ENCODE measurements at regions not wholly inside any gene's neighbourhood (a gene's known extent, or its start where the extent isn't known, plus 50 kb on each side); places are given as distances from the start of the nearest gene placed in this dataset.

- no peak for ATAC-seq (replicated peaks in 1 of 4)
- Mint-ChIP-seq H3K27ac (no peak overlapping the region), H3K27me3 (peaks cover 0 to 3% of the 10 kb centered on the region in 2 donors), H3K4me1 (peaks cover 0 to 2% (median 0%) of the 10 kb centered on the region in 3 donors), H3K36me3 (no peaks in the 10 kb centered on the region), H3K9me3 (peaks cover 0 to 6% (median 5%) of the 10 kb centered on the region in 3 donors), H3K4me3 (no peak overlapping the region)
- DNase-seq, result no peak
- Histone ChIP-seq H3K9me3 (no peaks in the 10 kb centered on the region), H3K4me3 (ENCODE audit: control insufficient read depth in 1 of 2, extremely low read depth in 1 of 2, low read length in 1 of 2) (no peak overlapping the region), H3K4me1 (ENCODE audit: control insufficient read depth in 1 of 2, extremely low read depth in 1 of 2, insufficient read depth in 2 of 2, low read length in 2 of 2) (no peaks in the 10 kb centered on the region), H3K27ac (ENCODE audit: low read length) (no peak overlapping the region), H3K27me3 (replicated peaks in 1 of 2; ENCODE audit: control insufficient read depth in 2 of 2, extremely low read depth in 1 of 2, insufficient read depth in 2 of 2, low read length in 1 of 2) (no peaks in the 10 kb centered on the region), H3K36me3 (ENCODE audit: control insufficient read depth in 2 of 2, extremely low read depth in 1 of 2, insufficient read depth in 1 of 2, low read length in 1 of 2) (no peaks in the 10 kb centered on the region)
- CTCF ChIA-PET, result interaction anchor here in 1 of 2 donors (0.6 kb wide), 1 partner anchor 521 kb away, joined by 3 read pairs; no protein-coding TSS in a partner anchor
- WGBS (ENCODE audit: insufficient coverage), result no CpG with 5 or more reads among the region's 1 CpG
- POLR2A ChIA-PET, result no interaction called here
Observed at GRCh38 chr13:50274181-50274580, 258.9 kb downstream of the KCNRG start.

GRCh38 chr13:50275392-50276063 lies 260.3 kb downstream of the KCNRG start:
- no peak overlapping the region for H3K27ac Mint-ChIP-seq
- H3K4me1 Mint-ChIP-seq, result no peaks in the 10 kb centered on the region
- ChIA-PET CTCF (no interaction called here), POLR2A (no interaction called here)
- Histone ChIP-seq H3K27ac (ENCODE audit: low read length) (no peak overlapping the region), H3K36me3 (ENCODE audit: control insufficient read depth in 2 of 2, extremely low read depth in 1 of 2, insufficient read depth in 1 of 2, low read length in 1 of 2) (no peaks in the 10 kb centered on the region), H3K4me3 (ENCODE audit: control insufficient read depth in 1 of 2, extremely low read depth in 1 of 2, low read length in 1 of 2) (no peak overlapping the region), H3K9me3 (no peaks in the 10 kb centered on the region), H3K27me3 (replicated peaks in 1 of 2; ENCODE audit: control insufficient read depth in 2 of 2, extremely low read depth in 1 of 2, insufficient read depth in 2 of 2, low read length in 1 of 2) (no peaks in the 10 kb centered on the region), H3K4me1 (ENCODE audit: control insufficient read depth in 1 of 2, extremely low read depth in 1 of 2, insufficient read depth in 2 of 2, low read length in 2 of 2) (no peaks in the 10 kb centered on the region)
- ATAC-seq (replicated peaks in 1 of 4) (no peak), DNase-seq (no peak)
- WGBS (ENCODE audit: insufficient coverage), result 60% methylated on average over 1 of the region's 1 CpG
- H3K36me3 Mint-ChIP-seq, result no peaks in the 10 kb centered on the region
- H3K9me3 Mint-ChIP-seq, result peaks cover 0 to 6% (median 5%) of the 10 kb centered on the region in 3 donors
- H3K27me3 Mint-ChIP-seq, result peaks cover 0 to 3% of the 10 kb centered on the region in 2 donors
- H3K4me3 Mint-ChIP-seq, result no peak overlapping the region

- Histone ChIP-seq H3K27ac (ENCODE audit: low read length) (no peak overlapping the region), H3K4me1 (ENCODE audit: control insufficient read depth in 1 of 2, extremely low read depth in 1 of 2, insufficient read depth in 2 of 2, low read length in 2 of 2) (no peaks in the 10 kb centered on the region), H3K4me3 (ENCODE audit: control insufficient read depth in 1 of 2, extremely low read depth in 1 of 2, low read length in 1 of 2) (no peak overlapping the region), H3K27me3 (replicated peaks in 1 of 2; ENCODE audit: control insufficient read depth in 2 of 2, extremely low read depth in 1 of 2, insufficient read depth in 2 of 2, low read length in 1 of 2) (no peaks in the 10 kb centered on the region), H3K36me3 (ENCODE audit: control insufficient read depth in 2 of 2, extremely low read depth in 1 of 2, insufficient read depth in 1 of 2, low read length in 1 of 2) (no peaks in the 10 kb centered on the region), H3K9me3 (no peaks in the 10 kb centered on the region)
- Mint-ChIP-seq H3K27ac (no peak overlapping the region), H3K36me3 (no peaks in the 10 kb centered on the region), H3K27me3 (peaks cover 0 to 3% of the 10 kb centered on the region in 2 donors), H3K9me3 (peaks cover 0 to 6% (median 5%) of the 10 kb centered on the region in 3 donors), H3K4me1 (no peaks in the 10 kb centered on the region), H3K4me3 (no peak overlapping the region)
- DNase-seq (no peak), ATAC-seq (replicated peaks in 1 of 4) (no peak)
- WGBS (ENCODE audit: insufficient coverage), result 100% methylated on average over 1 of the region's 2 CpGs
- ChIA-PET POLR2A (interaction anchor here (0.5 to 0.8 kb wide), 2 partner anchors 21 to 132 kb away, joined by 3 read pairs; no protein-coding TSS in a partner anchor), CTCF (no interaction called here)
Observed at GRCh38 chr13:50276550-50276949, 261.3 kb downstream of the KCNRG start.

- WGBS (ENCODE audit: insufficient coverage), result 90% methylated on average over 3 of the region's 6 CpGs
- no peak overlapping the region for H3K4me3 ChIP-seq (ENCODE audit: control insufficient read depth in 1 of 2, extremely low read depth in 1 of 2, low read length in 1 of 2)
- no peaks in the 10 kb centered on the region for H3K36me3 ChIP-seq (ENCODE audit: control insufficient read depth in 2 of 2, extremely low read depth in 1 of 2, insufficient read depth in 1 of 2, low read length in 1 of 2)
- ChIA-PET POLR2A (interaction anchor here in 1 of 2 donors (0.8 kb wide), 1 partner anchor 21 kb away, joined by 3 read pairs; no protein-coding TSS in a partner anchor), CTCF (no interaction called here)
- no peaks in the 10 kb centered on the region for H3K27me3 ChIP-seq (replicated peaks in 1 of 2; ENCODE audit: control insufficient read depth in 2 of 2, extremely low read depth in 1 of 2, insufficient read depth in 2 of 2, low read length in 1 of 2)
- DNase-seq (no peak), ATAC-seq (replicated peaks in 1 of 4) (no peak)
- no peaks in the 10 kb centered on the region for H3K4me1 ChIP-seq (ENCODE audit: control insufficient read depth in 1 of 2, extremely low read depth in 1 of 2, insufficient read depth in 2 of 2, low read length in 2 of 2)
- no peaks in the 10 kb centered on the region for H3K9me3 ChIP-seq
- H3K27me3 Mint-ChIP-seq, result peaks cover 0 to 2% of the 10 kb centered on the region in 2 donors
- no peak overlapping the region for H3K27ac Mint-ChIP-seq
- peaks cover 2 to 9% (median 5%) of the 10 kb centered on the region in 3 donors for H3K9me3 Mint-ChIP-seq
- no peaks in the 10 kb centered on the region for H3K4me1 Mint-ChIP-seq
- no peak overlapping the region for H3K27ac ChIP-seq (ENCODE audit: low read length)
- peaks cover 3% of the 10 kb centered on the region for H3K36me3 Mint-ChIP-seq
- H3K4me3 Mint-ChIP-seq, result no peak overlapping the region
Observed at GRCh38 chr13:50277127-50277526, 261.9 kb downstream of the KCNRG start.

- CTCF ChIA-PET, result no interaction called here
- WGBS (ENCODE audit: insufficient coverage), result 100% methylated on average over 3 of the region's 7 CpGs
- DNase-seq, result no peak
- H3K27me3 ChIP-seq (replicated peaks in 1 of 2; ENCODE audit: control insufficient read depth in 2 of 2, extremely low read depth in 1 of 2, insufficient read depth in 2 of 2, low read length in 1 of 2), result no peaks in the 10 kb centered on the region
- H3K27me3 Mint-ChIP-seq, result peaks cover 0 to 6% of the 10 kb centered on the region in 2 donors
- no peaks in the 10 kb centered on the region for H3K9me3 ChIP-seq
- H3K36me3 Mint-ChIP-seq, result peaks cover 6% of the 10 kb centered on the region
- POLR2A ChIA-PET, result no interaction called here
- no peak overlapping the region for H3K4me3 Mint-ChIP-seq
- no peak overlapping the region for H3K4me3 ChIP-seq (ENCODE audit: control insufficient read depth in 1 of 2, extremely low read depth in 1 of 2, low read length in 1 of 2)
- ATAC-seq (replicated peaks in 1 of 4), result no peak
- H3K4me1 Mint-ChIP-seq, result no peaks in the 10 kb centered on the region
- H3K27ac ChIP-seq (ENCODE audit: low read length), result no peak overlapping the region
- peaks cover 5 to 13% (median 6%) of the 10 kb centered on the region in 3 donors for H3K9me3 Mint-ChIP-seq
- no peaks in the 10 kb centered on the region for H3K4me1 ChIP-seq (ENCODE audit: control insufficient read depth in 1 of 2, extremely low read depth in 1 of 2, insufficient read depth in 2 of 2, low read length in 2 of 2)
- H3K27ac Mint-ChIP-seq, result no peak overlapping the region
- no peaks in the 10 kb centered on the region for H3K36me3 ChIP-seq (ENCODE audit: control insufficient read depth in 2 of 2, extremely low read depth in 1 of 2, insufficient read depth in 1 of 2, low read length in 1 of 2)
Observed at GRCh38 chr13:50277906-50278305, 262.7 kb downstream of the KCNRG start.

- Histone ChIP-seq H3K27ac (ENCODE audit: low read length) (no peak overlapping the region), H3K27me3 (replicated peaks in 1 of 2; ENCODE audit: control insufficient read depth in 2 of 2, extremely low read depth in 1 of 2, insufficient read depth in 2 of 2, low read length in 1 of 2) (no peaks in the 10 kb centered on the region), H3K36me3 (ENCODE audit: control insufficient read depth in 2 of 2, extremely low read depth in 1 of 2, insufficient read depth in 1 of 2, low read length in 1 of 2) (no peaks in the 10 kb centered on the region), H3K9me3 (no peaks in the 10 kb centered on the region), H3K4me3 (ENCODE audit: control insufficient read depth in 1 of 2, extremely low read depth in 1 of 2, low read length in 1 of 2) (no peak overlapping the region), H3K4me1 (ENCODE audit: control insufficient read depth in 1 of 2, extremely low read depth in 1 of 2, insufficient read depth in 2 of 2, low read length in 2 of 2) (no peaks in the 10 kb centered on the region)
- Mint-ChIP-seq H3K9me3 (peaks cover 5 to 13% (median 6%) of the 10 kb centered on the region in 3 donors), H3K27ac (no peak overlapping the region), H3K4me3 (no peak overlapping the region), H3K36me3 (peaks cover 6% of the 10 kb centered on the region), H3K27me3 (peaks cover 0 to 9% of the 10 kb centered on the region in 2 donors), H3K4me1 (peaks cover 0 to 14% (median 0%) of the 10 kb centered on the region in 3 donors)
- ATAC-seq (replicated peaks in 1 of 4) (no peak), DNase-seq (no peak)
- CTCF ChIA-PET, result no interaction called here
- WGBS (ENCODE audit: insufficient coverage), result no CpG with 5 or more reads among the region's 4 CpGs
- POLR2A ChIA-PET, result no interaction called here
Observed at GRCh38 chr13:50280441-50280937, 265.2 kb downstream of the KCNRG start.

Data from T-cell (primary cell).